ENCODE measurements at regions not wholly inside any gene's neighbourhood (a gene's known extent, or its start where the extent isn't known, plus 50 kb on each side); places are given as distances from the start of the nearest gene placed in this dataset.

DNA sequence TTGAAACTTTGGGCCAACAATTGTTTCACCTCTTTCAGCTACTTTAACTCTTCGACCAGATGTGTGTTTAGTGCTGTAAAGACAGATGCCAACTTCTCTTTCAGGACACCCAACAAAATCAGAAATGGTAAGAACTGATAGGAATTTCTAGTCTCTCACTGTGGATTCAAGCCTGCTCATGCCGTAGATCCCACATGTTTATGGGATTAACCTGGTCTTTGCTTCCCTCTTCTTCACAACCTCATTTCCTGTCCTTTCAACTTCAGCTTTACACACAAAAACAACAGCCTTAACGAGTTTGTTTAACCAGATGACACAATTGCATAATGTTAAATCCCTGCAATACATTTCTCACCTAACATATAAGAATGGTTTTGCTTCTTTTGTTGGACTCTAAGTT lies 1031.9 kb upstream of the LRFN5 start:
- H3K4me3 ChIP-seq (ENCODE audit: low read depth, low read length), result no peak overlapping the region
- TF ChIP-seq, protein P1, sequence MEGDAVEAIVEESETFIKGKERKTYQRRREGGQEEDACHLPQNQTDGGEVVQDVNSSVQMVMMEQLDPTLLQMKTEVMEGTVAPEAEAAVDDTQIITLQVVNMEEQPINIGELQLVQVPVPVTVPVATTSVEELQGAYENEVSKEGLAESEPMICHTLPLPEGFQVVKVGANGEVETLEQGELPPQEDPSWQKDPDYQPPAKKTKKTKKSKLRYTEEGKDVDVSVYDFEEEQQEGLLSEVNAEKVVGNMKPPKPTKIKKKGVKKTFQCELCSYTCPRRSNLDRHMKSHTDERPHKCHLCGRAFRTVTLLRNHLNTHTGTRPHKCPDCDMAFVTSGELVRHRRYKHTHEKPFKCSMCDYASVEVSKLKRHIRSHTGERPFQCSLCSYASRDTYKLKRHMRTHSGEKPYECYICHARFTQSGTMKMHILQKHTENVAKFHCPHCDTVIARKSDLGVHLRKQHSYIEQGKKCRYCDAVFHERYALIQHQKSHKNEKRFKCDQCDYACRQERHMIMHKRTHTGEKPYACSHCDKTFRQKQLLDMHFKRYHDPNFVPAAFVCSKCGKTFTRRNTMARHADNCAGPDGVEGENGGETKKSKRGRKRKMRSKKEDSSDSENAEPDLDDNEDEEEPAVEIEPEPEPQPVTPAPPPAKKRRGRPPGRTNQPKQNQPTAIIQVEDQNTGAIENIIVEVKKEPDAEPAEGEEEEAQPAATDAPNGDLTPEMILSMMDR (IDR thresholded peaks at IDR 0.05; ENCODE audit: control insufficient read depth, extremely low read depth, insufficient read depth), result no peak
- DNase-seq (ENCODE audit: low read depth), result no peak

DNA sequence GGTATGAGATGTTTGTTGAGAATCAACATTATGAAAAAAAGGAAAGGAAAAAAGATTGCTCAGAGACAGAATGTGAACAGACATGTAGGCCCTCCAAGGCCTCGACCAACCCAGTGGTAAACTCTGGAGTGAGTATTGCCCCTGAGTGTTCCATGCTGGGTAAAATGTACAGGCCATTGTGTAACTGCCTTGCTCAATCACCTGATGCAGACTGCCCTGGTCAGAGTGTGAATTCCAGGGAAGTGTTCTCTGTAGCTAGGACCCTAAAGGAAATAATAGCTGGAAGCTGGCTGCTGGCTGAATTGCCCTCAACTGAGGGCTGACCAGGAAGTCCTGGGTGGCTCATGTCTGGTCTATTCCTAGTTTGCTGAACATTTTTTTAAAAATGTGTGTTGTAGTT lies 1081.4 kb upstream of the LRFN5 start:
- TF ChIP-seq, protein P1 (IDR thresholded peaks at IDR 0.05; ENCODE audit: control insufficient read depth, extremely low read depth, insufficient read depth), result no peak
- no peak overlapping the region for H3K4me3 ChIP-seq (ENCODE audit: low read depth, low read length)
- no peak for DNase-seq (ENCODE audit: low read depth)

DNA sequence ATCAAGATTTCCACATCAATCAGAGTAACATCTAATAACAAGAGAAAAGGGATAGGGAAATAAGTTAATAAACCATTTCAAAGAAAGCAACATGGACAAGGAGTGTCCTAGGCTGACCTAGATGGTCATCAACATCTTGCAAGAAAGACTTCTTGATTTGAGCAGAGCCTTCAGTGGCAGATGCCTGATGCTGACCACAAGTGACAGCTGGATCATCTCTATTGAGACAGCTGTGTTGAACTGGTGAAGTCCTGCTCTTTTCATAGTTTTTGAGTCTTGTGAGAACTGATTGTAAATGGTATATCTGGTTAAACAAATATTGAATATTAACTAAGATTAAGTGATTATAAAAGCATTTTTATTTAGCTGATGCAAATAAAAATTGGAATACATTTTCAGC lies 1083.6 kb upstream of the LRFN5 start:
- H3K4me3 ChIP-seq (ENCODE audit: low read depth, low read length), result no peak overlapping the region
- no peak for DNase-seq (ENCODE audit: low read depth)
- TF ChIP-seq, protein P1 (IDR thresholded peaks at IDR 0.05; ENCODE audit: control insufficient read depth, extremely low read depth, insufficient read depth), result no peak

DNA sequence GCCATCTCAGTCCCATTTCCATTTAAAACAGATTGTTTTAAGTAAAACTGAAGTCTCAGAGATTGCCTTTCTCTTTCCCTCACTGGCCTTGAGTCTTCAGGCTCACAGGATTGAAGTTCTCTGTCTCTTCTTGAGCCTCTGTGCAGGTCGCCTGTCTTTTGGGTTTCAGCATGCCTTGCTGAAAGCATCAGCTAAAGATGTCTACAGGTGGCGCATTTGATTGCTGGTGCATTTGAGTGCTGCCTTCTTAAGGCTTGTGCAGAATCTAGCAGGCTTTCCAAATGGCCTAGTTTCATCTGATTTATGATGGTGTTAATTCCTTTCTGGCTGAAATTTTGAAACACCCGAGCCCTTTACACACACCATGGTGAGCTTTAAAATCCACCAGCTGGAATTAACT lies 1062.2 kb upstream of the FBXO33 start:
- H3K4me3 ChIP-seq (ENCODE audit: low read depth, low read length), result no peak overlapping the region
- TF ChIP-seq, protein P1 (IDR thresholded peaks at IDR 0.05; ENCODE audit: control insufficient read depth, extremely low read depth, insufficient read depth), result 0 out of 2 replicates have a peak, but pooled peaks have one; percentile 22
- no peak for DNase-seq (ENCODE audit: low read depth)

DNA sequence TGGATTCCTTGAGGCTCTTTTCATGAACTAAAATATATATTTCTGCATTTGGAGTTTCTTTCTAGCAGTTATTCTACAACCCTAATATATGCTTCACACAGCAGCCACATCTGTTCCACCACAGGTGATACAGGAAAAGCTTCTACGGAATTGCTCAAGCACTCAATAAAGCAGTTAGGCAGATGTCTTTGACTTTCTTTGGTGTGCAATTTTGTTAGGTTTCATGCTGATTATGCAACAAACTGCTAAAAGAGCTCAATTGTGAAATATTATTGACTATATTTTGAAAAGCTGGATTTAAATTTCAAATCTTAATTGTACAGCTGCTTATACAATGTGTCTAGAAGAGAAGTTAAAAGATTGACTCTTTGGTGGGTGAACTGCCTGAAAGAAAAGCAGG lies 1055.6 kb upstream of the FBXO33 start:
- no peak for DNase-seq (ENCODE audit: low read depth)
- TF ChIP-seq, protein P1 (IDR thresholded peaks at IDR 0.05; ENCODE audit: control insufficient read depth, extremely low read depth, insufficient read depth), result no peak
- H3K4me3 ChIP-seq (ENCODE audit: low read depth, low read length), result no peak overlapping the region

DNA sequence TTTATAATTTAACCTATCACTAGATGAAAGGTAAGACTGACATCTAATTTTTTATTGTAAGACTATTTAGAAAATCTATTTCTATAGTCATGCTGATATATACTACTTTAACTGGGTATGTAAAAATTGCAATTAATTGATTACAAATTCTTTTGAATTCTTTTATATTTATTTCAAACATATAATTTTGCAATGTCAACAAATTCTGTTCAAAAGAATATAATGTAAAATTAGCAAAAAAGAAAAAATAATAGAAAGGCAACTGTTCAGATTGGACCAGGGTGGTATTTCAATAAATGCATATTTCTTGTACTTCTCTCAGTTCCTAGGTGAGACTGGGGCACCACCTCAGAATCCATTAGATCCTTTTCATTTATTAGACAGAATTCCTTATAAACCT lies 1053.5 kb upstream of the FBXO33 start:
- no peak overlapping the region for H3K4me3 ChIP-seq (ENCODE audit: low read depth, low read length)
- no peak for DNase-seq (ENCODE audit: low read depth)
- TF ChIP-seq, protein P1 (IDR thresholded peaks at IDR 0.05; ENCODE audit: control insufficient read depth, extremely low read depth, insufficient read depth), result no peak

DNA sequence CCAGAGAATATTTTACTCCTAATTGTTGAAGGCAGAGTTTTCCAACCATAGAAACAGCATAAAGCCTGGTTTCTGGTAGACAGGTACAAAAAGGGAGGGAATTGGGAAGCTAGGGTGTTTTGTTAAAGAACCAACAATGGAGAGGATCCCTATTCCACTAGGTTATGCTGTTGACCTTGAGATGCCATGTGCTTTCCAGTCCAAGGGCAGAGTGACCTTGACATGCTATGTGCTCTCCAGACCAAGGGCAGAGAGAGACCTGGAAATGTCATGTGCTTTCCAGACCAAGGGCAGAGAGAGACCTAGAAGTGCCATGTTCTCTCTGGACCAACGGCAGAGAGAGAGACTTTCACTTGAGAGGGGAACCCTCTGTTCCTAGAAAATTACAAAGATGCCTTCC lies 1043.8 kb upstream of the FBXO33 start:
- TF ChIP-seq, protein P1 (IDR thresholded peaks at IDR 0.05; ENCODE audit: control insufficient read depth, extremely low read depth, insufficient read depth), result no peak
- DNase-seq (ENCODE audit: low read depth), result no peak

More for the DNA sequence above, 1043.8 kb upstream of the FBXO33 start:
- H3K4me3 ChIP-seq (ENCODE audit: low read depth, low read length), result no peak overlapping the region

Measured in LNCaP clone FGC (cell line).